ENCODE measurements at regions not wholly inside any gene's neighbourhood (a gene's known extent, or its start where the extent isn't known, plus 50 kb on each side); places are given as distances from the start of the nearest gene placed in this dataset.

DNA sequence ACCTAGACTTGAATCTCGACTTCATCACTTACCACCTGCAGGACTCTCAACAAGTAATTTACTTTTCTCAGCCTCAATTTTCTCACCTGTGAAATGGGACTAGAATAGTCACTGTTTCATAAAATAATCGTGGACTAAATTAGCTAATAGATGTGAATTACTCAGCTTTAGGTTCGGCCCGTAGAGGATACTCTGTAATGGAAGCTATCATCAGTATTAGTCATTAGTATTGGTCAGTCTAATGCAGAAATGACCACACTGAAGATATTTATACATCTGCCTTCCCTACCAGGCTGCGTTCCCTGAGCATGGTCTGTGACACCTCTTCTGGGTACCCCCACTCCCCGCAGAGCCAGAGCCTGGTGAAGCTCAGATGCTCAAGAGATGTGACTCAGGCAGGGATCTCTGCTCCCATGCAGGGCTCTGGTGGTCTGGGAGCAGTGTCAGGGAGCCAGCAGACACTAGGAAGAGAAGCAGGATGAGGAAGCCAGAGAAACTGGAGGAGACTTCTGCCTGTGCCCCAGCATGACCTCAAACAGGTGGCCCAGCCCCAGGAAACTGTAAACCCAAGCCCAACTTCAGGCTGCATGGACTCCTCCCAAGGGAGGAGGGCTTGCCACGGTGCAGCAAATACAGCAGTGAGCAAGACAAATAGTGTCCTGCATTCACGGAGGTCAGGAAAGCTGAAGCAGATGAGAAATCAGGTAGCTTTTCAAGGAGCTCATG is 88.0 kb upstream of the E2F8 start:
- Mint-ChIP-seq H3K4me3 (ENCODE audit: low read depth) (no peak overlapping the region), H3K27me3 (peaks cover 35% of the 10 kb centered on the region), H3K4me1 (ENCODE audit: low read depth) (no peaks in the 10 kb centered on the region), H3K27ac (no peak overlapping the region), H3K36me3 (ENCODE audit: insufficient read depth) (no peaks in the 10 kb centered on the region), H3K9me3 (ENCODE audit: low read depth) (peaks cover 8% of the 10 kb centered on the region)
- DNase-seq (ENCODE audit: low spot score, unreplicated experiment): no peak
- TF ChIP-seq, protein P1, sequence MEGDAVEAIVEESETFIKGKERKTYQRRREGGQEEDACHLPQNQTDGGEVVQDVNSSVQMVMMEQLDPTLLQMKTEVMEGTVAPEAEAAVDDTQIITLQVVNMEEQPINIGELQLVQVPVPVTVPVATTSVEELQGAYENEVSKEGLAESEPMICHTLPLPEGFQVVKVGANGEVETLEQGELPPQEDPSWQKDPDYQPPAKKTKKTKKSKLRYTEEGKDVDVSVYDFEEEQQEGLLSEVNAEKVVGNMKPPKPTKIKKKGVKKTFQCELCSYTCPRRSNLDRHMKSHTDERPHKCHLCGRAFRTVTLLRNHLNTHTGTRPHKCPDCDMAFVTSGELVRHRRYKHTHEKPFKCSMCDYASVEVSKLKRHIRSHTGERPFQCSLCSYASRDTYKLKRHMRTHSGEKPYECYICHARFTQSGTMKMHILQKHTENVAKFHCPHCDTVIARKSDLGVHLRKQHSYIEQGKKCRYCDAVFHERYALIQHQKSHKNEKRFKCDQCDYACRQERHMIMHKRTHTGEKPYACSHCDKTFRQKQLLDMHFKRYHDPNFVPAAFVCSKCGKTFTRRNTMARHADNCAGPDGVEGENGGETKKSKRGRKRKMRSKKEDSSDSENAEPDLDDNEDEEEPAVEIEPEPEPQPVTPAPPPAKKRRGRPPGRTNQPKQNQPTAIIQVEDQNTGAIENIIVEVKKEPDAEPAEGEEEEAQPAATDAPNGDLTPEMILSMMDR (IDR thresholded peaks at IDR 0.05; ENCODE audit: unreplicated experiment): no peak

DNA sequence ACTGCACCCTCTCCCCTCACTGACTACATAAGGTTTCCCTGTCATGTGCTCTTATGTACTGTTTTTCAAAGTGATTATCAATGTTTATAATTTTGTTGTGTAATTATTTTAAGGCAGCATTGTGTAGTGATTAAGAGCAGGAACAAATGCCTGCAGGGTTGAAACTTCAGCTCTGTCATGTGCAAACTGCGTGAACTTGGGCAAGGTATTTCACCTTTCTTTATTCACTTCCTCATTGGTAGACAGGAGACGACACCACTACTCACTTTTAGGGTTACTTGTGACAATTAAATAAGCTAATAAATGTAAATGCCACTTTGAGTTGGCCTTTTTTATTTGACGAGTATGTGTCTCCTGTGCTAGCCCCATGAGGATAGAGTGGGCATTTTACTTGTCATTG is 86.5 kb upstream of the E2F8 start:
- no peak overlapping the region for H3K27ac Mint-ChIP-seq
- peaks cover 12% of the 10 kb centered on the region for H3K9me3 Mint-ChIP-seq (ENCODE audit: low read depth)
- DNase-seq (ENCODE audit: low spot score, unreplicated experiment): no peak
- H3K36me3 Mint-ChIP-seq (ENCODE audit: insufficient read depth): peaks cover 2% of the 10 kb centered on the region
- H3K4me1 Mint-ChIP-seq (ENCODE audit: low read depth): no peaks in the 10 kb centered on the region
- H3K27me3 Mint-ChIP-seq: peaks cover 35% of the 10 kb centered on the region
- TF ChIP-seq, protein P1 (IDR thresholded peaks at IDR 0.05; ENCODE audit: unreplicated experiment): no peak
- H3K4me3 Mint-ChIP-seq (ENCODE audit: low read depth): no peak overlapping the region

DNA sequence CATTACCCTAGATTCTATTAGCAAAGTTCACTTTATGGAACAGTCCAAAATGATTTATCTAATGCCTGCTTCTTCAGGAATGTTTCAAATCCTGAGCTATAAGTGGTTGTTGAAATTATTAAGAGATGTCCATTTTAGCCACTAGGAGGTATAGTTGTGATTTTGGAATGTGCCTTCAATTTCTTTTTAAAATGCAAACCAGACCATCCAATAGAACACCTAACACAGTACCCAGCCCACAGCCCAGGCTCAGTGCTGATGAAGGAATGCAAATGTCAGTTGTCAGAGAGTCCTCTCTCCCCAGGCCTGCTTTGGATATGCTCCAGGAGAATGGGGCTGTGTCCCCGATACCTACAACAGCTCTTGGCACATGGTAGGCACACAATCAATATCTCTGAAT is 85.8 kb upstream of the E2F8 start:
- TF ChIP-seq, protein P1 (IDR thresholded peaks at IDR 0.05; ENCODE audit: unreplicated experiment): peak; percentile 20
- no peak for DNase-seq (ENCODE audit: low spot score, unreplicated experiment)
- Mint-ChIP-seq H3K4me1 (ENCODE audit: low read depth) (no peaks in the 10 kb centered on the region), H3K36me3 (ENCODE audit: insufficient read depth) (peaks cover 2% of the 10 kb centered on the region), H3K4me3 (ENCODE audit: low read depth) (no peak overlapping the region), H3K27ac (no peak overlapping the region), H3K27me3 (peaks cover 32% of the 10 kb centered on the region), H3K9me3 (ENCODE audit: low read depth) (peaks cover 12% of the 10 kb centered on the region)

DNA sequence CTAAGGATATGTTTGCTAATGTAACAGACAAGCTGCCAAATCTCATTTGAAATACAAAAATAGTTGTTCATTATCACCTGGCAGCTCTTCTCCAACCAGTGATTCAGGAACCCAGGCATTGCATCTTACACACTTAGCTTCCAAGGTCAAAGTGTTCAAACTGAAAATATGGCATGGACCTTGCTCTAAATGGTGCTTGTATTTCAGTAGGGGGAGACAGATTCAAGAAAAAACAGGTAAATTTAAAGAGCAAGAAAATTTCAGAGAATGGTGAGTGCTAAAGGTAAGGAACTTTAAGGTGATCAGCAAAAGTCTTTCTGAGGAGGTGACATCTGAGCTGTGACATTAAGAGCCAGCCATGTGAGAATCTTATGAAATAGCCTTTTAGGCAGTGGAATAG is 82.8 kb upstream of the E2F8 start:
- Mint-ChIP-seq H3K9me3 (ENCODE audit: low read depth) (peaks cover 12% of the 10 kb centered on the region), H3K27ac (no peak overlapping the region), H3K27me3 (peaks cover 28% of the 10 kb centered on the region), H3K4me3 (ENCODE audit: low read depth) (no peak overlapping the region), H3K4me1 (ENCODE audit: low read depth) (no peaks in the 10 kb centered on the region), H3K36me3 (ENCODE audit: insufficient read depth) (peaks cover 2% of the 10 kb centered on the region)
- no peak for DNase-seq (ENCODE audit: low spot score, unreplicated experiment)
- TF ChIP-seq, protein P1 (IDR thresholded peaks at IDR 0.05; ENCODE audit: unreplicated experiment): no peak

DNA sequence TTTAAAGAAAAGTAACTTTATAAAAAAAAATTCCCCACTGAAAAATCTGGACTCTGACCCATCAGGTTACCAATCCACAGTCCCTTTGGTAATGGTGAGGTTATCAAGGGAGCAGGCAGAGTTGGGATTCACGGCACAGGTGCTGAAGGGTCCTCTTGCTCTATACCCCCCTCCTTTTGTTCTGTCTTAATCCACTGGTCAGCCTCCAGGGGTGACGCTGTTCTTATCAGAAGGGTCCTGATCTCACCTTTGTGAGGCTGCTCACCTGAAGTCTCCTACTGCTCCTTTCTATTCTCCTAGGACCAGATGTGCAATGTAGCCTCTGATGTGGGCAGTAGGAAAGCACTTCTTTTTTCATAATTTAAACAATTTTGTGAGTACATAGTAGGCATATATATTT is 80.6 kb upstream of the E2F8 start:
- H3K4me3 Mint-ChIP-seq (ENCODE audit: low read depth): no peak overlapping the region
- DNase-seq (ENCODE audit: low spot score, unreplicated experiment): no peak

More for the DNA sequence above, 80.6 kb upstream of the E2F8 start:
- H3K4me1 Mint-ChIP-seq (ENCODE audit: low read depth): no peaks in the 10 kb centered on the region
- no peak overlapping the region for H3K27ac Mint-ChIP-seq
- TF ChIP-seq, protein P1 (IDR thresholded peaks at IDR 0.05; ENCODE audit: unreplicated experiment): no peak
- peaks cover 21% of the 10 kb centered on the region for H3K27me3 Mint-ChIP-seq
- peaks cover 12% of the 10 kb centered on the region for H3K9me3 Mint-ChIP-seq (ENCODE audit: low read depth)
- H3K36me3 Mint-ChIP-seq (ENCODE audit: insufficient read depth): peaks cover 2% of the 10 kb centered on the region

All from progenitor cell of endocrine pancreas (in vitro differentiated cells).